ENCODE measurements at regions not wholly inside any gene's neighbourhood (a gene's known extent, or its start where the extent isn't known, plus 50 kb on each side); places are given as distances from the start of the nearest gene placed in this dataset.

- POLR2A ChIA-PET = no interaction called here
Measured at GRCh38 chr7:115549910-115550309, 480.7 kb downstream of the TFEC start.

GRCh38 chr7:115548756-115549155 is 481.8 kb downstream of the TFEC start:
- H3K27ac ChIP-seq (ENCODE audit: insufficient read depth in 1 of 2, low read depth in 1 of 2, low read length in 2 of 2, poor library complexity in 1 of 2, severe bottlenecking in 2 of 2) = no peak overlapping the region
- ChIA-PET CTCF (no interaction called here), POLR2A (no interaction called here)
- no peaks in the 10 kb centered on the region for H3K9me3 ChIP-seq (ENCODE audit: control extremely low read depth in 1 of 5, control insufficient read depth in 4 of 5, insufficient read depth in 2 of 5, low read depth in 1 of 5, low read length in 4 of 5)
- H3K4me3 ChIP-seq (ENCODE audit: control insufficient read depth in 1 of 7, extremely low read depth in 1 of 7, insufficient read depth in 4 of 7, low read depth in 2 of 7, low read length in 6 of 7) = no peak overlapping the region
- 100% methylated on average over 1 of the region's 1 CpG for WGBS (ENCODE audit: insufficient coverage)
- no peaks in the 10 kb centered on the region for H3K4me1 ChIP-seq (ENCODE audit: control extremely low read depth in 1 of 4, control insufficient read depth in 4 of 4, insufficient read depth in 4 of 4, low read length in 3 of 4)
- no peaks in the 10 kb centered on the region for H3K27me3 ChIP-seq (replicated peaks in 2 of 5; ENCODE audit: control insufficient read depth in 4 of 5, insufficient read depth in 5 of 5, low read length in 4 of 5)
- H3K36me3 ChIP-seq (ENCODE audit: control insufficient read depth in 4 of 4, insufficient read depth in 4 of 4, low read length in 3 of 4) = no peaks in the 10 kb centered on the region
- no peak for DNase-seq

More at GRCh38 chr7:115549910-115550309, 480.7 kb downstream of the TFEC start:
- CTCF ChIA-PET = no interaction called here
- no peak overlapping the region for H3K27ac ChIP-seq (ENCODE audit: insufficient read depth in 1 of 2, low read depth in 1 of 2, low read length in 2 of 2, poor library complexity in 1 of 2, severe bottlenecking in 2 of 2)
- no peaks in the 10 kb centered on the region for H3K9me3 ChIP-seq (ENCODE audit: control extremely low read depth in 1 of 5, control insufficient read depth in 4 of 5, insufficient read depth in 2 of 5, low read depth in 1 of 5, low read length in 4 of 5)
- 60% methylated on average over 1 of the region's 2 CpGs for WGBS (ENCODE audit: insufficient coverage)
- no peak for DNase-seq
- no peaks in the 10 kb centered on the region for H3K27me3 ChIP-seq (replicated peaks in 2 of 5; ENCODE audit: control insufficient read depth in 4 of 5, insufficient read depth in 5 of 5, low read length in 4 of 5)
- H3K4me1 ChIP-seq (ENCODE audit: control extremely low read depth in 1 of 4, control insufficient read depth in 4 of 4, insufficient read depth in 4 of 4, low read length in 3 of 4) = no peaks in the 10 kb centered on the region
- no peaks in the 10 kb centered on the region for H3K36me3 ChIP-seq (ENCODE audit: control insufficient read depth in 4 of 4, insufficient read depth in 4 of 4, low read length in 3 of 4)
- no peak overlapping the region for H3K4me3 ChIP-seq (ENCODE audit: control insufficient read depth in 1 of 7, extremely low read depth in 1 of 7, insufficient read depth in 4 of 7, low read depth in 2 of 7, low read length in 6 of 7)

- no peaks in the 10 kb centered on the region for H3K9me3 ChIP-seq (ENCODE audit: control extremely low read depth in 1 of 5, control insufficient read depth in 4 of 5, insufficient read depth in 2 of 5, low read depth in 1 of 5, low read length in 4 of 5)
- no peak overlapping the region for H3K27ac ChIP-seq (ENCODE audit: insufficient read depth in 1 of 2, low read depth in 1 of 2, low read length in 2 of 2, poor library complexity in 1 of 2, severe bottlenecking in 2 of 2)
- no peaks in the 10 kb centered on the region for H3K27me3 ChIP-seq (replicated peaks in 2 of 5; ENCODE audit: control insufficient read depth in 4 of 5, insufficient read depth in 5 of 5, low read length in 4 of 5)
- no peaks in the 10 kb centered on the region for H3K36me3 ChIP-seq (ENCODE audit: control insufficient read depth in 4 of 4, insufficient read depth in 4 of 4, low read length in 3 of 4)
- ChIA-PET CTCF (no interaction called here), POLR2A (no interaction called here)
- no peak for DNase-seq
- H3K4me1 ChIP-seq (ENCODE audit: control extremely low read depth in 1 of 4, control insufficient read depth in 4 of 4, insufficient read depth in 4 of 4, low read length in 3 of 4) = no peaks in the 10 kb centered on the region
- H3K4me3 ChIP-seq (ENCODE audit: control insufficient read depth in 1 of 7, extremely low read depth in 1 of 7, insufficient read depth in 4 of 7, low read depth in 2 of 7, low read length in 6 of 7) = no peak overlapping the region
Measured at GRCh38 chr7:115546790-115547189, 483.8 kb downstream of the TFEC start.

- CTCF ChIA-PET = no interaction called here
- Histone ChIP-seq H3K27me3 (replicated peaks in 2 of 5; ENCODE audit: control insufficient read depth in 4 of 5, insufficient read depth in 5 of 5, low read length in 4 of 5) (no peaks in the 10 kb centered on the region), H3K27ac (ENCODE audit: insufficient read depth in 1 of 2, low read depth in 1 of 2, low read length in 2 of 2, poor library complexity in 1 of 2, severe bottlenecking in 2 of 2) (no peak overlapping the region), H3K4me1 (ENCODE audit: control extremely low read depth in 1 of 4, control insufficient read depth in 4 of 4, insufficient read depth in 4 of 4, low read length in 3 of 4) (no peaks in the 10 kb centered on the region), H3K36me3 (ENCODE audit: control insufficient read depth in 4 of 4, insufficient read depth in 4 of 4, low read length in 3 of 4) (no peaks in the 10 kb centered on the region), H3K9me3 (ENCODE audit: control extremely low read depth in 1 of 5, control insufficient read depth in 4 of 5, insufficient read depth in 2 of 5, low read depth in 1 of 5, low read length in 4 of 5) (no peaks in the 10 kb centered on the region), H3K4me3 (ENCODE audit: control insufficient read depth in 1 of 7, extremely low read depth in 1 of 7, insufficient read depth in 4 of 7, low read depth in 2 of 7, low read length in 6 of 7) (no peak overlapping the region)
- POLR2A ChIA-PET = no interaction called here
- WGBS (ENCODE audit: insufficient coverage) = no CpG with 5 or more reads among the region's 1 CpG
- DNase-seq = no peak
Measured at GRCh38 chr7:115533785-115534184, 496.8 kb downstream of the TFEC start.

GRCh38 chr7:115526278-115526677 is 504.3 kb downstream of the TFEC start:
- WGBS (ENCODE audit: insufficient coverage) = 86% methylated on average over 1 of the region's 3 CpGs
- no peaks in the 10 kb centered on the region for H3K4me1 ChIP-seq (ENCODE audit: control extremely low read depth in 1 of 4, control insufficient read depth in 4 of 4, insufficient read depth in 4 of 4, low read length in 3 of 4)
- peaks cover 0 to 6% (median 2%) of the 10 kb centered on the region in 5 experiments for H3K9me3 ChIP-seq (ENCODE audit: control extremely low read depth in 1 of 5, control insufficient read depth in 4 of 5, insufficient read depth in 2 of 5, low read depth in 1 of 5, low read length in 4 of 5)
- CTCF ChIA-PET = no interaction called here
- no peak for DNase-seq
- POLR2A ChIA-PET = no interaction called here
- H3K36me3 ChIP-seq (ENCODE audit: control insufficient read depth in 4 of 4, insufficient read depth in 4 of 4, low read length in 3 of 4) = no peaks in the 10 kb centered on the region
- H3K27me3 ChIP-seq (replicated peaks in 2 of 5; ENCODE audit: control insufficient read depth in 4 of 5, insufficient read depth in 5 of 5, low read length in 4 of 5) = no peaks in the 10 kb centered on the region
- no peak overlapping the region for H3K4me3 ChIP-seq (ENCODE audit: control insufficient read depth in 1 of 7, extremely low read depth in 1 of 7, insufficient read depth in 4 of 7, low read depth in 2 of 7, low read length in 6 of 7)
- no peak overlapping the region for H3K27ac ChIP-seq (ENCODE audit: insufficient read depth in 1 of 2, low read depth in 1 of 2, low read length in 2 of 2, poor library complexity in 1 of 2, severe bottlenecking in 2 of 2)

GRCh38 chr7:115522174-115522573 is 508.4 kb downstream of the TFEC start:
- Histone ChIP-seq H3K27ac (ENCODE audit: insufficient read depth in 1 of 2, low read depth in 1 of 2, low read length in 2 of 2, poor library complexity in 1 of 2, severe bottlenecking in 2 of 2) (no peak overlapping the region), H3K4me1 (ENCODE audit: control extremely low read depth in 1 of 4, control insufficient read depth in 4 of 4, insufficient read depth in 4 of 4, low read length in 3 of 4) (no peaks in the 10 kb centered on the region), H3K9me3 (ENCODE audit: control extremely low read depth in 1 of 5, control insufficient read depth in 4 of 5, insufficient read depth in 2 of 5, low read depth in 1 of 5, low read length in 4 of 5) (peaks cover 0 to 6% (median 2%) of the 10 kb centered on the region in 5 experiments), H3K36me3 (ENCODE audit: control insufficient read depth in 4 of 4, insufficient read depth in 4 of 4, low read length in 3 of 4) (no peaks in the 10 kb centered on the region), H3K27me3 (replicated peaks in 2 of 5; ENCODE audit: control insufficient read depth in 4 of 5, insufficient read depth in 5 of 5, low read length in 4 of 5) (no peaks in the 10 kb centered on the region), H3K4me3 (ENCODE audit: control insufficient read depth in 1 of 7, extremely low read depth in 1 of 7, insufficient read depth in 4 of 7, low read depth in 2 of 7, low read length in 6 of 7) (no peak overlapping the region)
- POLR2A ChIA-PET = interaction anchor here (0.6 kb wide), 1 partner anchor 685 kb away, joined by 4 read pairs; no protein-coding TSS in a partner anchor
- CTCF ChIA-PET = no interaction called here
- DNase-seq = no peak
- WGBS (ENCODE audit: insufficient coverage) = 100% methylated on average over 2 of the region's 3 CpGs

- no peaks in the 10 kb centered on the region for H3K4me1 ChIP-seq (ENCODE audit: control extremely low read depth in 1 of 4, control insufficient read depth in 4 of 4, insufficient read depth in 4 of 4, low read length in 3 of 4)
- H3K27me3 ChIP-seq (replicated peaks in 2 of 5; ENCODE audit: control insufficient read depth in 4 of 5, insufficient read depth in 5 of 5, low read length in 4 of 5) = no peaks in the 10 kb centered on the region
- DNase-seq = no peak
- ChIA-PET CTCF (no interaction called here), POLR2A (no interaction called here)
- peaks cover 0 to 1% (median 0%) of the 10 kb centered on the region in 5 experiments for H3K9me3 ChIP-seq (ENCODE audit: control extremely low read depth in 1 of 5, control insufficient read depth in 4 of 5, insufficient read depth in 2 of 5, low read depth in 1 of 5, low read length in 4 of 5)
- no peaks in the 10 kb centered on the region for H3K36me3 ChIP-seq (ENCODE audit: control insufficient read depth in 4 of 4, insufficient read depth in 4 of 4, low read length in 3 of 4)
- H3K27ac ChIP-seq (ENCODE audit: insufficient read depth in 1 of 2, low read depth in 1 of 2, low read length in 2 of 2, poor library complexity in 1 of 2, severe bottlenecking in 2 of 2) = no peak overlapping the region
- no CpG with 5 or more reads among the region's 2 CpGs for WGBS (ENCODE audit: insufficient coverage)
- no peak overlapping the region for H3K4me3 ChIP-seq (ENCODE audit: control insufficient read depth in 1 of 7, extremely low read depth in 1 of 7, insufficient read depth in 4 of 7, low read depth in 2 of 7, low read length in 6 of 7)
Measured at GRCh38 chr7:115516341-115516740, 514.2 kb downstream of the TFEC start.

Measured in common myeloid progenitor, CD34-positive (primary cell).